GM12878 (cell line): ENCODE measurements at regions not wholly inside any gene's neighbourhood (a gene's known extent, or its start where the extent isn't known, plus 50 kb on each side); places are given as distances from the start of the nearest gene placed in this dataset.
A peak's percentile ranks its signal among the peaks of the same experiment; 100 is the strongest.

Source experiments
- CBFB ChIP-seq: IDR thresholded peaks from 2 replicates; pipeline ENCODE4 v1.6.1; 2016; ENCODE audit warnings: antibody characterized with exemption, low read depth
- EZH2 ChIP-seq: IDR thresholded peaks from 2 replicates; pipeline ENCODE4 v1.6.1; 2012; ENCODE audit warnings: low read depth, mild to moderate bottlenecking, control low read depth, inconsistent platforms, low read length, borderline replicate concordance; ENCODE audit not compliant: control insufficient read depth
- TF ChIP-seq, protein P1 (sequence below): IDR thresholded peaks from 2 replicates; pipeline ENCODE4 v1.6.1; 2011; ENCODE audit warnings: mild to moderate bottlenecking, low read depth, low read length, moderate library complexity; ENCODE audit not compliant: insufficient replicate concordance
- TF ChIP-seq, protein P2 (sequence below), 3 experiments: IDR thresholded peaks in 2 of 3; conservative IDR thresholded peaks in 1 of 3; 2 replicates each; pipeline ENCODE4 v1.5.1; 2011; ENCODE audit warnings: low read depth in 3 of 3, low read length in 3 of 3, mild to moderate bottlenecking in 3 of 3, control low read depth in 2 of 3, moderate library complexity in 2 of 3, inconsistent platforms in 1 of 3, mixed read lengths in 1 of 3; ENCODE audit not compliant: control insufficient read depth in 2 of 3, insufficient read depth in 1 of 3; ENCODE audit errors: extremely low read depth in 1 of 3
- TF ChIP-seq, protein P3 (sequence below): fragments of 450-650 bp; IDR thresholded peaks from 2 replicates; pipeline ENCODE4 v1.6.1; 2017; ENCODE audit warnings: mild to moderate bottlenecking, low read depth, inconsistent platforms; ENCODE audit not compliant: poor library complexity, severe bottlenecking
- TF ChIP-seq, protein P4 (sequence below): IDR thresholded peaks from 2 replicates; pipeline ENCODE4 v1.6.1; 2012; ENCODE audit warnings: improper control_type of control experiment, low read depth, low read length; ENCODE audit not compliant: insufficient replicate concordance

DNA sequence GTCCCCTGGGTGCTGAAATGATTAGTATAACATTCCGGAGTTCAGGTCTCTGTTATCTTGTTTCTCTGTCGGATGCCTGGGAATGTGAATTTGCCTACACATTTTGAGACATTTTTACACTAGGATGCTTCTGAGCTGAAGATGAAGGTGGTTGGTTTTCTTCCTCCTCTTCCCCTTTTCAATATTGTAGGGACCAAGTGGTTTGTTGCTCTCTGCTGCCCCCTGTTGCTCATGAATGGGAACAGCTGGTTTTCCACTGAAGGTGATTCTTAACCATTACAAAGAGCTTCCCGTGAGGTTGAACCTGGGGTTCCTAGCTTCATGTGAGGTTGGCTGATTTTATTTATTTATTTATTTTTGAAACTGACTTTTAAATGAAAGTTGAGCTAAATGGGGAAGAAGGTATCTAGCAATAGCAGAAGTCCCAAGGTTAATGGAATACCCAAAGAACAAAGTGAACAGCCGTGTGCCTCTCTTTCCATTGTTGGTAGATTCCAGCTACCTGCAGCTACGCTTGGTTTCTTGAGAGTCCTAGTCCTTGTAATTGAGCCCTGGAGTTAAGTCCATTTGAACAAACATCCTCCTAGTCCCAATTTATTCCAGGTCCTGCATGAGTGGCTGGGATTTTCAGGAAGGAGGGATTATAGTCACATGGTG is 983.9 kb upstream of the EEF2KMT start:
- TF ChIP-seq CBFB (no peak), EZH2 (no peak)
- TF ChIP-seq, protein P1, sequence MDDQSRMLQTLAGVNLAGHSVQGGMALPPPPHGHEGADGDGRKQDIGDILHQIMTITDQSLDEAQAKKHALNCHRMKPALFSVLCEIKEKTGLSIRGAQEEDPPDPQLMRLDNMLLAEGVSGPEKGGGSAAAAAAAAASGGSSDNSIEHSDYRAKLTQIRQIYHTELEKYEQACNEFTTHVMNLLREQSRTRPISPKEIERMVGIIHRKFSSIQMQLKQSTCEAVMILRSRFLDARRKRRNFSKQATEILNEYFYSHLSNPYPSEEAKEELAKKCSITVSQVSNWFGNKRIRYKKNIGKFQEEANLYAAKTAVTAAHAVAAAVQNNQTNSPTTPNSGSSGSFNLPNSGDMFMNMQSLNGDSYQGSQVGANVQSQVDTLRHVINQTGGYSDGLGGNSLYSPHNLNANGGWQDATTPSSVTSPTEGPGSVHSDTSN: no peak
- TF ChIP-seq, protein P2, sequence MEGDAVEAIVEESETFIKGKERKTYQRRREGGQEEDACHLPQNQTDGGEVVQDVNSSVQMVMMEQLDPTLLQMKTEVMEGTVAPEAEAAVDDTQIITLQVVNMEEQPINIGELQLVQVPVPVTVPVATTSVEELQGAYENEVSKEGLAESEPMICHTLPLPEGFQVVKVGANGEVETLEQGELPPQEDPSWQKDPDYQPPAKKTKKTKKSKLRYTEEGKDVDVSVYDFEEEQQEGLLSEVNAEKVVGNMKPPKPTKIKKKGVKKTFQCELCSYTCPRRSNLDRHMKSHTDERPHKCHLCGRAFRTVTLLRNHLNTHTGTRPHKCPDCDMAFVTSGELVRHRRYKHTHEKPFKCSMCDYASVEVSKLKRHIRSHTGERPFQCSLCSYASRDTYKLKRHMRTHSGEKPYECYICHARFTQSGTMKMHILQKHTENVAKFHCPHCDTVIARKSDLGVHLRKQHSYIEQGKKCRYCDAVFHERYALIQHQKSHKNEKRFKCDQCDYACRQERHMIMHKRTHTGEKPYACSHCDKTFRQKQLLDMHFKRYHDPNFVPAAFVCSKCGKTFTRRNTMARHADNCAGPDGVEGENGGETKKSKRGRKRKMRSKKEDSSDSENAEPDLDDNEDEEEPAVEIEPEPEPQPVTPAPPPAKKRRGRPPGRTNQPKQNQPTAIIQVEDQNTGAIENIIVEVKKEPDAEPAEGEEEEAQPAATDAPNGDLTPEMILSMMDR (IDR thresholded peaks at IDR 0.05 in 2 of 3, conservative IDR thresholded peaks at IDR 0.05 in 1 of 3; ENCODE audit: control insufficient read depth in 2 of 3, extremely low read depth in 1 of 3, insufficient read depth in 1 of 3, low read depth in 3 of 3, low read length in 3 of 3): peak; percentile 41 to 57 (median 44); a peak in 5 of 6 replicates
- TF ChIP-seq, protein P3, sequence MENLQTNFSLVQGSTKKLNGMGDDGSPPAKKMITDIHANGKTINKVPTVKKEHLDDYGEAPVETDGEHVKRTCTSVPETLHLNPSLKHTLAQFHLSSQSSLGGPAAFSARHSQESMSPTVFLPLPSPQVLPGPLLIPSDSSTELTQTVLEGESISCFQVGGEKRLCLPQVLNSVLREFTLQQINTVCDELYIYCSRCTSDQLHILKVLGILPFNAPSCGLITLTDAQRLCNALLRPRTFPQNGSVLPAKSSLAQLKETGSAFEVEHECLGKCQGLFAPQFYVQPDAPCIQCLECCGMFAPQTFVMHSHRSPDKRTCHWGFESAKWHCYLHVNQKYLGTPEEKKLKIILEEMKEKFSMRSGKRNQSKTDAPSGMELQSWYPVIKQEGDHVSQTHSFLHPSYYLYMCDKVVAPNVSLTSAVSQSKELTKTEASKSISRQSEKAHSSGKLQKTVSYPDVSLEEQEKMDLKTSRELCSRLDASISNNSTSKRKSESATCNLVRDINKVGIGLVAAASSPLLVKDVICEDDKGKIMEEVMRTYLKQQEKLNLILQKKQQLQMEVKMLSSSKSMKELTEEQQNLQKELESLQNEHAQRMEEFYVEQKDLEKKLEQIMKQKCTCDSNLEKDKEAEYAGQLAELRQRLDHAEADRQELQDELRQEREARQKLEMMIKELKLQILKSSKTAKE: no peak
- TF ChIP-seq, protein P4, sequence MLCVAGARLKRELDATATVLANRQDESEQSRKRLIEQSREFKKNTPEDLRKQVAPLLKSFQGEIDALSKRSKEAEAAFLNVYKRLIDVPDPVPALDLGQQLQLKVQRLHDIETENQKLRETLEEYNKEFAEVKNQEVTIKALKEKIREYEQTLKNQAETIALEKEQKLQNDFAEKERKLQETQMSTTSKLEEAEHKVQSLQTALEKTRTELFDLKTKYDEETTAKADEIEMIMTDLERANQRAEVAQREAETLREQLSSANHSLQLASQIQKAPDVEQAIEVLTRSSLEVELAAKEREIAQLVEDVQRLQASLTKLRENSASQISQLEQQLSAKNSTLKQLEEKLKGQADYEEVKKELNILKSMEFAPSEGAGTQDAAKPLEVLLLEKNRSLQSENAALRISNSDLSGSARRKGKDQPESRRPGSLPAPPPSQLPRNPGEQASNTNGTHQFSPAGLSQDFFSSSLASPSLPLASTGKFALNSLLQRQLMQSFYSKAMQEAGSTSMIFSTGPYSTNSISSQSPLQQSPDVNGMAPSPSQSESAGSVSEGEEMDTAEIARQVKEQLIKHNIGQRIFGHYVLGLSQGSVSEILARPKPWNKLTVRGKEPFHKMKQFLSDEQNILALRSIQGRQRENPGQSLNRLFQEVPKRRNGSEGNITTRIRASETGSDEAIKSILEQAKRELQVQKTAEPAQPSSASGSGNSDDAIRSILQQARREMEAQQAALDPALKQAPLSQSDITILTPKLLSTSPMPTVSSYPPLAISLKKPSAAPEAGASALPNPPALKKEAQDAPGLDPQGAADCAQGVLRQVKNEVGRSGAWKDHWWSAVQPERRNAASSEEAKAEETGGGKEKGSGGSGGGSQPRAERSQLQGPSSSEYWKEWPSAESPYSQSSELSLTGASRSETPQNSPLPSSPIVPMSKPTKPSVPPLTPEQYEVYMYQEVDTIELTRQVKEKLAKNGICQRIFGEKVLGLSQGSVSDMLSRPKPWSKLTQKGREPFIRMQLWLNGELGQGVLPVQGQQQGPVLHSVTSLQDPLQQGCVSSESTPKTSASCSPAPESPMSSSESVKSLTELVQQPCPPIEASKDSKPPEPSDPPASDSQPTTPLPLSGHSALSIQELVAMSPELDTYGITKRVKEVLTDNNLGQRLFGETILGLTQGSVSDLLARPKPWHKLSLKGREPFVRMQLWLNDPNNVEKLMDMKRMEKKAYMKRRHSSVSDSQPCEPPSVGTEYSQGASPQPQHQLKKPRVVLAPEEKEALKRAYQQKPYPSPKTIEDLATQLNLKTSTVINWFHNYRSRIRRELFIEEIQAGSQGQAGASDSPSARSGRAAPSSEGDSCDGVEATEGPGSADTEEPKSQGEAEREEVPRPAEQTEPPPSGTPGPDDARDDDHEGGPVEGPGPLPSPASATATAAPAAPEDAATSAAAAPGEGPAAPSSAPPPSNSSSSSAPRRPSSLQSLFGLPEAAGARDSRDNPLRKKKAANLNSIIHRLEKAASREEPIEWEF: no peak
